HepG2 (cell line): ENCODE measurements at regions not wholly inside any gene's neighbourhood (a gene's known extent, or its start where the extent isn't known, plus 50 kb on each side); places are given as distances from the start of the nearest gene placed in this dataset.

Experiments
- AKAP8 ChIP-seq: sonication (generic); formaldehyde crosslinking; IDR thresholded peaks from 2 replicates; pipeline ENCODE4 v1.5.1; 2020; ENCODE audit warnings: mild to moderate bottlenecking, missing genetic modification reagents
- CBFB ChIP-seq: sonication (generic); formaldehyde crosslinking; IDR thresholded peaks from 2 replicates; pipeline ENCODE4 v1.4.0; 2020; ENCODE audit warnings: missing genetic modification reagents
- CTCF ChIP-seq: sonication (generic); formaldehyde crosslinking; IDR thresholded peaks from 2 replicates; pipeline ENCODE4 v1.5.0; 2020; ENCODE audit warnings: mild to moderate bottlenecking, missing genetic modification reagents, moderate library complexity
- JUN ChIP-seq: sonication (generic); formaldehyde crosslinking; IDR thresholded peaks from 2 replicates; pipeline ENCODE4 v1.4.0; 2020; ENCODE audit warnings: mild to moderate bottlenecking, missing genetic modification reagents
- KAT2B ChIP-seq: fragments of 150-350 bp; IDR thresholded peaks from 2 replicates; pipeline ENCODE4 v1.6.1; 2014; ENCODE audit warnings: low read depth, low read length, borderline replicate concordance
- MBD4 ChIP-seq: IDR thresholded peaks from 2 replicates; pipeline ENCODE4 v1.6.1; 2012; ENCODE audit warnings: low read length, inconsistent platforms, borderline replicate concordance
- U2AF1 ChIP-seq: fragments of 200-400 bp; formaldehyde crosslinking; optimal IDR thresholded peaks from 2 replicates; pipeline ENCODE3; 2017; ENCODE audit warnings: mild to moderate bottlenecking, low read depth, low read length
- ZNF225 ChIP-seq: sonication (generic); formaldehyde crosslinking; IDR thresholded peaks from 2 replicates; pipeline ENCODE4 v1.4.0; 2020; ENCODE audit warnings: mild to moderate bottlenecking, missing genetic modification reagents
- ZNF546 ChIP-seq: sonication (generic); formaldehyde crosslinking; conservative IDR thresholded peaks from 2 replicates; pipeline ENCODE4 v1.8.1; 2023; ENCODE audit warnings: mild to moderate bottlenecking, missing genetic modification reagents

- TF ChIP-seq CTCF (CRISPR knock-in tag) (no peak), MBD4 (no peak), ZNF546 (no peak), KAT2B (no peak), CBFB (CRISPR knock-in tag) (no peak), U2AF1 (no peak), JUN (CRISPR knock-in tag) (no peak), ZNF225 (CRISPR knock-in tag) (no peak), AKAP8 (no peak)
Measured at GRCh38 chr18:37702841-37703240, 137.2 kb upstream of the CELF4 start.
